HG02678 (cell line): ENCODE measurements at regions not wholly inside any gene's neighbourhood (a gene's known extent, or its start where the extent isn't known, plus 50 kb on each side); places are given as distances from the start of the nearest gene placed in this dataset.
"Not testable (repeated sequence)": the region's sequence is repeated elsewhere in the genome, so short reads cannot be mapped to it uniquely, and the experiment has no call there.

Source experiments
- ATAC-seq: cut with Tn5 transposase; IDR thresholded peaks from one replicate; pipeline ENCODE4 v1.9.1; 2021; ENCODE audit warnings: mild to moderate bottlenecking, moderate library complexity; ENCODE audit not compliant: unreplicated experiment

DNA sequence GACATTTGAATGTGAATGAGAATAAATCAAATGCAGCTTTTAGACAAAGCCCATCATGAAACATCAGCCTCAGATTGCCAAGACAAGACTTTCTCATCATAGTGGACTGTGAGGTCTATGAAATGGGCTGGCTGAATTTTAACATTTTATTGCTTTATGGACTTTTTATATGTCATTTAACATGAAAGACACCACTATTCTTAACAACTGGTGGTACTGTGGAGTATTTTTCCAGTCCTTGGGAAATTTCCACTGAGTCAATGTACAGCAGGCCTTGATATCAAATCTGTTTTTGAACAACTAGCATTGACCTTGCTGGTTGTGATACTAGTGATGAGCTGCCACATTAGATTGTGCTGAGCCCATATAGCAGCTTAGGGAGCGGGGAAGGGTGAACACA is 326.6 kb upstream of the CITED2 start:
- ATAC-seq = no peak

DNA sequence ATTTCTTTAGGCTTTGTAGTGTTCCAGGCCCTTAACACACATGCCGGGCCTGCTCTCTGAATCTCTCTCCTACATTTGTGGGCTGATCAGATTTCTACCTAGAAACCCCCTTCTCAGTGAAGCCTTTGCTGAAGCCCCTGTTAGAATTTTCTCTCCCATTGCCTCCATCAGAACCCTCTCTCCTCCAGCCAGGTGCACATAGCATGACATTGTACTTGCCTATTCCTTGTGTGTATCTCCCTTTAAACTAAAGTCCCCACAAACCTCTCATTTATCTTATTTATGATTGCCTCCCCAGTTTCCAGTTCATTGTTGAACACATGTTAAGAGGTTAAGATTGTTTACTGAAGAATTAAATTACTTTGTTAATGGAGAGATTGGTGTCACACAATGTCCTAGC is 325.5 kb upstream of the CITED2 start:
- ATAC-seq = no peak

DNA sequence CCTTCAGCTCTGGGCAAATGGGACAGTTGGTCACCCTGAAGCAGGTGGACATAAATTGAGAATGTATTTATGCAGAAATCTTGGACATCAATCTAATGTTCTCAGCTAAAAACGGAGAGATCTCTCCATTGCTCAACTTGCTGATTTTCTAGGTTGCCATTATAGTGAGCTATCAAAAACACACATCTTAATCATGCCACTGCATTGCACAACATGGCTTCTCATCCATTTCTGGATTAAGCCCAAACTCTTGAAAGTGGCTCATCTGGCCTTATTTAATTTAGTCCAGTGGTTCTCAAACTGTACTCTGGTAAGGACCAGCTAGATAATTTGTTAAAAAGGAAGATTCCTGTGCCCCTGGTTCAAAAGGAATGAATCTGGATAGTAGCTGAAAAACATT is 324.9 kb upstream of the CITED2 start:
- ATAC-seq = no peak

DNA sequence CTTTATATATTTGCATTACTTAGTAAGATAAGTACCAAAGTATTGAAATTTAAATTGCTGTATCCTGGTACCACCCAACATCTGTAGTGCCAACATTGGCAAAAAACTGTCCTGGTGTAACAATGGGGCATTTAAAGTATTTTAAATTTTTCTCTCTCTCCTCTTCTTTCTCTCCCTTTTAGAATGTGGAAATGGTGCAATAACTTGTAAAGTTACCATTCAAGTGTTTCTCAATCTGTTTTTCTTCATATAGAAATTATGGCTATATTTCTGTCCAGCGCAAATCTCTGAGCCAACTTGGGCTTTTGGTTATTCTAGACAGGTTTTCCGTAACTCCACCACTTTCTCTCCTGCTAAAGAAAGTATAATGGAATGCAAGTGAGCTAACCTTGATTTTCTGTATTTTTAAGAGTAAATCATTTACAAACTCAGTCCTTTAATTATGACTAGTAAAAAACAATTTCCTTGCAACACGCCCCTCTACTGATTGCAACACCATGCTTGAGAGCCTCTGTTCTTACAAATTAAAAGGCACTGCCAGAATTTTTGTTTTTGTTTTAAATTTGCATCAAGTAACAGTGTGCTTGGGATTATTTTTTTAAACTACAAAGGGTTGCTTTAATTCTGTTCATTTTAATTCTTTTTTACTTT is 324.2 kb upstream of the CITED2 start:
- ATAC-seq = no peak

DNA sequence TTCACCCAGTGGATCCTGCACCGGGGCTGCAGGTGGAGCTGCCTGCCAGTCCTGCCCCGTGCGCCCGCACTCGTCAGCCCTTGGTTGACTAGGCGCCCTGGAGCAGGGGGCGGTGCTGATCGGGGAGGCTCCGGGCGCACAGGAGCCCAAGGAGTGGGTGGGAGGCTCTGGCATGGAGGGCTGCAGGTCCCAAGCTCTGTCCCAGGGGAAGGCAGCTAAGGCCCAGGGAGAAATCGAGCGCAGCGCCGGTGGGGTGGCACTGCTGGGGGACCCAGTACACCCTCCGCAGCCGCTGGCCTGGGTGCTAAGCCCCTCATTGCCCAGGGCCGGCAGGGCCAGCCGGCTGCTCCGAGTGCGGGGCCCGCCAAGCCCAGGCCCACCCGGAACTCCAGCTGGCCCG is 323.4 kb upstream of the CITED2 start:
- not testable (repeated sequence) for ATAC-seq

DNA sequence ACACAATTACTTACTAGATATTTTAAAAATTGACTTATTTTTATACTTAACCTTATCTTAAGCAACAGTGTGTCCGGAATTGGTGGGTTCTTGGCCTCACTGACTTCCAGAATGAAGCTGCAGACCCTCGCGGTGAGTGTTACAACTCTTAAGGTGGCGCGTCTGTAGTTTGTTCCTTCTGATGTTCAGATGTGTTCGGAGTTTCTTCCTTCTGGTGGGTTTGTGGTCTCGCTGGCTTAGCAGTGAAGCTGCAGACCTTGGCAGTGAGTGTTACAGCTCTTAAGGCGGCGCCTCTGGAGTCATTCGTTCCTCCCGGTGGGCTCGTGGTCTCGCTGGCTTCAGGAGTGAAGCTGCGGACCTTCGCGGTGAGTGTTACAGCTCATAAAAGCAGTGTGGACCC is 322.5 kb upstream of the CITED2 start:
- not testable (repeated sequence) for ATAC-seq

DNA sequence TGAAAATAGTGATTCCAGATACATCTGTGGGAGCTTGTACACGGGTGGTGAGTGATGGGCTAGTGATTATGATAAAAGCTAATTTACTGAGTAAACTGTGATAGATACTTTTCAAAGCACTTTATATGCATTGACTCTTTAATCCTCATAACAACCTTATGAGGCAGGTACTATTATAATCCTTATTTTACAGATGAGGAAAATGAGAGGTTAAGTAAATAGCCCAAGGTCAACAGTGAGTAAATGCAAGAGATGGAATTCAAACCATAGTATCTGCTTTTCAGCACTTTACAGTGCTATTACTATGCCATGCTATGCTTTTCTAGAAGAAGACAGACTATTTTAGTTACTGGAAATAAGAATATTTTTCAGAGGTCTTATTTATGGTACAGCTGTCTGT is 320.9 kb upstream of the CITED2 start:
- no peak for ATAC-seq

DNA sequence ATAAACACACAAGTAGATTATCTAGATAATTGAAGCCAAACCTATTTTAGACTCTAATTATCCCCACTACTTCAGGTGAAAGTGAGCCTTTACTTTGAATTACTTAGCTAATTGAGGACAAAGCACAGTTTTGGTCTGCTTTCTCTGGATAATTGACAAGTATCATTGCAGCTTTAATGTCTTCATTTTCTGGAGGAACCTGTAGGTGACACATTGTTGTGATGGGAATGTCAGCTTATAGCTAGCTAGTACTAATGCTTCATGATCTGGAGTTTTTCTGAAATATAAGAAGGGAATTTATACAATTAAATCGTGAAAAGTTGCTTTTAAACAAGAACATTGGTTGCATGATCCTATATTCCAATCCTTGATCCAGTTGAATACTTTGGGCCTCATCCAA is 319.3 kb upstream of the CITED2 start:
- no peak for ATAC-seq

DNA sequence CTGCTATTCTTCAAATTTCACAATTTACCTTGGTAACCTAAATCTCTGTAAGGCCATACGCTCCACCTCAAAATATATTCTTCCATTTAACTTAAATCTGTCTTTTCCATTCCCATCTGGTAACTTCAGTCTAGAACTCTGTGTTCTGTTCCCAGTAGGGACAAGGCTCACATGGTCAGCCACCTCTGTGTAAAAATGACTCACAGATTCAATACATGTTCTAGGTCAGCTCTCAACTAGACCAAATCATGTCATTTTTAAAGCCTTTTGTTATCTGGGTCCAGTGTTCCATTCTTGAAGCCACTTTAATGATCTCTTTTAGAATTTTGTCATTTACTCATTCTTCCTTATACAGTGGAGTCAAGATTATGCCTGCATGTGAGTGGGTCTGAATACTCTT is 315.6 kb upstream of the CITED2 start:
- ATAC-seq = no peak

DNA sequence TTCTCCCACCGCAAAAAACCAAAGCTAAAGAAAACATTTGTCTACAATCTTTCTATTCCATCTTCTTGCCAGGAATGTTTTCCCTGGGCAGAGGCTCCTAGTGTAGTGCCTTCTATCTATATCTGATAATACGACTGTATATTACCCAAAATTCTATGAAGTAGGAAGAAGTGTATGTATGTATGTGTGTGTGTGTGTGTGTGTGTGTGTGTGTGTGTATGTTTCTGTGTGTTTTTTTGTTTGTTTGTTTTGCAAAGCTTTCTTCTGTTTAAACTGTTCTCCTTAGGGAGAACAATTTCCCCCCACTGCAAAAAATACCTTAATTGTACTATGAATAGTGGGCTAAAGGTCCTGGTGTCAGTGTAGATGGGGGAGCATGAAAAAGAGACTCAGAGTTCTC is 312.6 kb upstream of the CITED2 start:
- no peak for ATAC-seq

DNA sequence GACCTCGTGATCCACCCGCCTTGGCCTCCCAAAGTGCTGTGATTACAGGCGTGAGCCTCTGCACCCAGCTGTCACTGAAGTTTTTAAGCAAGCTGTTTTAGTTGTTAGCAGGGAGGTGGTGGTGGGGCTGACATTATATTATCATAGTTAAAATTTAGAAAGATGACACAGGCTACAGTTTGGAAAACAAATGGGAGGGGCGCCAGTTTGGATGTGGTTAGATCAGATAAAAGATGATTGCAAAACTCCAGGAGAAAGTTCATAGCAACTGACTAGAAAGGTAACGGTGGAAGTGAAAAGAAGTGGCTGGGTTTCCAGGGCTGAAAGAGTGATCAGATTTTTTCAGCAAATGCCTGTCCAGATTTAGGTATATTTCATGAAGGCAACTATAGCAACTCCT is 311.9 kb upstream of the CITED2 start:
- ATAC-seq = no peak

DNA sequence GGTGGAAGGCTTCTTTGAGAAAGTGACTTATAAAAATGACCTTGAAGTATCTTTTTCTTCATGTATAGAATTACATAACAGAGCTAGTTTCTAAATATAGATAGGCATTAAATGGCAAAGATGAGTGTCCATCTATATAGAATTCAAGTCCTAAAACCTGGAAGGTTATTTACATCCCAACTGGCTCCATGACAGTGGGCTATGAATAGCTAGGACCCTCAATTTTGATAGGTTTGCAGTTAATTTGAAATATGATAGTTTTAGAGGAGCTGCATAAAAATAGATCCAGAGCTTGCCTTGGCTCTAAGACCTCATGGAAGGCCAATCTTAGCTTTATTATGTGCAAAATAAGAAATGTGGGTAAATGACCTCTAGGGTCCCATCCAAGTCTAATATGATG is 310.6 kb upstream of the CITED2 start:
- no peak for ATAC-seq

DNA sequence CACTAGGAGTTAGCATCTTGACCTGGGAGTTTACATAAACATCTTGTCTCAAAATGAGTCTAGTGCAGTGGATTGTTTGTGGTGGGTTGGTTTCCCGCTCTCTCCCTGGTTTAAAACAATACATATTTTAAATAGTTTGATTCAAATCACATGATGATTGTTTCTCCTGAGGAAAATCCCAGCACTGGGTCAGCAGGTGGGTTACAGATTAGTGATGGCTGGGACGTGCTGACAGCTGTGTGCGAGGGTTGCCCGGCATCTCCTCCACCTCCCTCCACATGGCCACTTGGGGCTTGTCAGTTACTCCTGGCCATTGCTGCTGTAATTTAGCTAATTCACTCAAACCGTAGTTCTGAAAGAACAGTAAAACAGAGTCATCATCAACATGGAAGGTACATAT is 306.4 kb upstream of the CITED2 start:
- ATAC-seq = no peak

DNA sequence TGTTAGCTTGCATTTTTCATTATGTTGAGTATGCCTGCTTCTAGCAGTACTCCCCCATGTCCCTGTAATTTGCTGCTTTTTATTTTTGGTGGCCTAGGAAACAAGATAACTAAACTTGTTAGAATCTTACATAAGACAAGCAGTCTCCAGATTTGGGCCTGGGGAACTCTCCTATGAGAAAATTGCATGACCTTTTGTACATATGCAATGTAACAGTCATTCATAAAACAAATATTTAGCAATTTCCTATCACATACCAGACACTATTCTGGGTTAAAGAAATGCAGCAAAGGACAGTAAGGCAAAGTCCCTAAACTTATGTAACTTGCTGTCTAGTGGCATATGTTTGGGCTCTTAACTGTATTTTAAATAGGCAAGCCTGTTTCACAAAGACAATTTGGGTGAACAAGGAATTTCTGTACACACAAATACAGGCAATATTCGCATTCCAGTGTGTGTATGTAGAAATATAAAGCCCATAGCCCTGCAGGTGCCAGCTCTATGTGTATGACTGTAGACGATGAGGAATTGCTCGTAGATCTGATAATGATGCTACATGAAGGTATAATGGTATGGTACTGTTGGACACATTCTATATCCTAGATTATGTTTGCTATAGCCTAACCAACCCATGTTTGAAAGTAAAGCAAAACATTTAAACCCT is 305.2 kb upstream of the CITED2 start:
- ATAC-seq = no peak

DNA sequence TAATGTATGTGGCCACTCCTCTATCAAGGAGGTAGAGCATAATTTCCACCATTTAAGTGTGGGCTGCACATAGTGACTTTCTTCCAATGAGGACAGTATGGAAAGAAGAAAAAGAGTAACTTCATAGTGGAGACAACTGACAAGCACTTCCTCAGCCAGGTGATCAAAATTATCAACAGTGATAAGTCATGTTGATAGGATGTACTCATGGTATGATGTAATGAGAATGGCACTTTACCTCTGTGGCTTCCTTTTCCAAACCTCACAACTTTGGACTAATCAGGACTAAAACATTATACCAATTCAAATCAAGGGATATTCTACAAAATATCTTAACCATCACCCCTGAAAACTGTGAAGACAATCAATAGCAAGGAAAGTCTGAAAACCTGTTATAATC is 302.3 kb upstream of the CITED2 start:
- no peak for ATAC-seq

DNA sequence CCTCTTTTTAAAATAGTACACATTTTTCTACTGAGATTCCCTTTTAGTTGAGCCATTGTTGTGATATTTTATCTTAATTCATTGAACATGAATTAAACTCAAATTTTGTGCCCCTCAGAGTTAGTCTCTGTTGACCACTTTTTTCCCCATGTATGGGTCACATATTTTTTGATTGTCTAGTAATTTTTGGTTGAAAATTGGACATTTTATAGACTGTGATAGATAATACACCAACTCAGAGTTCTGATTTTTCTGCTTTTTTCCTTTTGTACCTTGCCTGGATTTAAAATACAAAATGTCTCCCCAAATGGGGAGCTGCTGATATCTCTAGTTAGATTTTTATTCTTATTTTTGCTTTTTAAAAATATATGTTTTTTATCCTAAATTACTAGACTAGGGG is 291.8 kb upstream of the CITED2 start:
- no peak for ATAC-seq

DNA sequence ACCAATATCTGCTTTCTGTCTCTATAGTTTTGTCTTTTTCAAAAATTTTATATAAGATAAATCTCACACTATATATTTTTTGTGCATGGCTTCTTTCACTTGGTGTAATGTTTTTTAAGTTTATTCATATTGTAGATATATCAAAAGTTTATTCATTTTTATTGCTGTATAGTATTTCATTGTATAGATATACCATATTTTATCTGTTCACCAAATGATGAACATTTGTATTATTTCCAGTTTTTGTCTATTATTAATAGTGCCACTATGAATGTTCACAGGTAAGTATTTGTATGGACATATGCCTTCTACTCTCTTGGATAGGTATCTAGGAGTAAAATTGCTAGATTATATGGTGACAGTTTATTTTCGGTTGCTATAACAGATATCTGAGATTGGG is 289.5 kb upstream of the CITED2 start:
- no peak for ATAC-seq

DNA sequence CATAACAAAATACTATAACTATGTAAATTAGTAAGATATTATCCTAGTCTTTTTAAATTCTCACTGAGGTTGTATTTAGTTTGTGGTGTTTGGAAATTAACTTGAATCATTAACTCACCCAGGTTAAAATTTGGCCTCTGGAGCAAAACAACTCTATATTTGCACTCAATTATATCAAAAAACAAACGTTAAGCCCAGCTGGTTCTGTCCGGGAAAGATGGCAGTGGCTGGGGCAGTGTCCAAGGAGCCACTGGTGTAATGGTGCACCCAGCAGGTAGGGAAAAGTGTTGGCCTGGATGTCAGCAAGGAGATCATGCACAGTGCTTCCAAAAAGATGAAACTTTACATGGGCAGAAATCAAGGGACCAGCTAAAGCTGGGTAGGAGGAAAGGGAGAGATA is 285.3 kb upstream of the CITED2 start:
- no peak for ATAC-seq

DNA sequence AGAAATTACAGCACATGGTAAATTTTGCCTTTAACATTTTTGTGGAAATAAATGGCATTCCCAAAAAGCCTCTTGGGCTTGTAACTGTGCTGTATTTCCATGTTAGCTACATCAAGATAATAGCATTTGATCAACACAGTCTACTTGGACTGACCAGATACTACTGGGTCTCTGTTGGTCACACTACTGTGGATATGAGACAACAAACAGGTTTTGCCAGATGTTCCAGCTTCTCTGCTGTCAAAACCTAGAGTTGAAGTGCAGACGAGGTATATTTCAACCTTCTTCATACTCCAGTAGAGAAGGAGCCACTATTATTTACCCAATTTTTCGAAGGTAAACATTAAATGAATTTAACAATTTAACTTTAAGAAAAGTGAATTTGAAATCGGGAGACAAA is 284.7 kb upstream of the CITED2 start:
- no peak for ATAC-seq

DNA sequence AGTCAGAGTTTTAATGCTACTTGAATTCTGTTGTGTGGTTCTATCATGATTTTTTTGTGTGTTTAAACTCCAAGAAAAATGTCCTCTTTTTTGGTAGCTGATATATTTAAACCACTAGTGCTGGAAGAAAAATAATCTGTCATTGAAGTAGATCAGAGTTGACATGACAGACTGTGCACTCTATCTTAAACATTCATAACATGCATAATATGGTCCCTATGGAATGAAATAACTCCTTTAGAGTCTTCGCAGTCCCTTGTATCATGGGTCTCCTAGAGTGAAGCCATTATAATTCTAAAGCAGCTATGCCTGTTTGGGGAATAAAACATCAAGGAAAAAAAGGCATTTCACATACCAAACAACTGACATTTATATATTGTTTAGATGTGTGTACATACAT is 282.7 kb upstream of the CITED2 start:
- no peak for ATAC-seq

DNA sequence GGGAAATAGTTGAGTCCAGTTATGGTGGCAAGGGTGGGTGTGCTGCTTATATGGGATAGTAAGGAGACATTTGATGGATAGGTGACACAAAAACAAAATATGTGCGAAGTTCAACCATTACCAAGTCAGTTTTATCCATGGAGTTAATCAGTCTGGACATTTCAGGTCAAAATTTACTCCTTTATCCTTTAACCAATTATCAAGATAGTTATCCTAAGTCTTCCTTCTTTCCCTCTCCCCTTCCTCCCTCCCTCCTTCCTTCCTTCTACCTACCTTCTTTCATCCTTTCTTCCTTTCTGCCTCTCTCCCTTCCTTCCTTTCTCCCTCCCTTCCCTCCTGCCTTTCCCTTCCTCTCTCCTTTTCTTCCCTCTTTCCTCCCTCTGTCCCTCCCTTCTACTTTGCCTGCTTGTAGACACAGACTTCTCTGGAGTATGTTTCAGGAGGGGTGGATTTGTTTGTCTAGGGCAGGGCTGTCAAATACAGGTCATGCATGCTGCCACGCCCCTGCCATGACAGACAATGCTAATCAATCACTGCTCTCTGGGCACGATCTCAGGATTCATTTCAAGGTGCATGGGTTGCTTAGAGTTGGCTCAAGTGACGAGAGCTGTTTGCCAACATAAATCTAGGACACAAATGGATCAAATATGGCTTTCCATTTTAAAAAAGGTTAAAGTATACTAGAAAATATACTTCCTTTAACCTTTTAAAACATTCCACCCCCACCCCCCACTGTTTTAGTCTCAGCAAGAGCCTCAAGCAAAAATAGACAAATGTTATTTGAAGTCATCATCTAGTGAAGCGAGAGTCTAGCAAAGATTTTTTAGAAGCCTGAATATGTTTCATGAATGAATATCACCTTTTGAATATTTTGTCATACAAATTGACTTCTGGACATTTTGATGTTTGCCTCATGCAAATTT is 281.6 kb upstream of the CITED2 start:
- no peak for ATAC-seq
